ENCODE measurements at regions not wholly inside any gene's neighbourhood (a gene's known extent, or its start where the extent isn't known, plus 50 kb on each side); places are given as distances from the start of the nearest gene placed in this dataset.

- TF ChIP-seq CTCF (IDR thresholded peaks at IDR 0.05) (no peak), POLR2A (IDR thresholded peaks at IDR 0.05) (no peak)
These were observed 217.3 kb downstream of the LRRC70 start for GRCh38 chr5:62795926-62796325.
